ENCODE measurements at regions not wholly inside any gene's neighbourhood (a gene's known extent, or its start where the extent isn't known, plus 50 kb on each side); places are given as distances from the start of the nearest gene placed in this dataset.

DNA sequence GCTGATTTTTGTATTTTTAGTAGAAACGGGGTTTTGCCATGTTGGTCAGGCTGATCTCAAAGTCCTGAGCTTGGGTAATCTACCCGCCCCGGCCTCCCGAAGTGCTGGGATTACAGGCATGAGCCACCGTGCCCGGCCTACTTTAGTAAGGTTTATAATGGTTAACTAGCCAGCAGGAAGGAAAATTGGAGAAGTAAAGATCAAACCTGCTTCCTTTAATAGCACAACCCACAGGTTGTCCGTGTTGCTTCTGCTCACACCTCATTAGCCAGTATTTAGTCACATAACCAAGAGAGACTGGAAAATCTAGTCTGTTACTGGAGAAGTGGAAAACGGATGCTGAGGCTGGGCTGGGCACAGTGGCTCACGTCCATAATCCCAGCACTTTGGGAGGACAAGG lies 51.9 kb upstream of the TBL1XR1 start:
- no peak overlapping the region for H3K4me3 ChIP-seq (ENCODE audit: low read depth, low read length)
- ChIA-PET POLR2A (no interaction called here), CTCF (no interaction called here)
- DNase-seq (ENCODE audit: low read depth, low spot score) = no peak
- TF ChIP-seq, protein P1, sequence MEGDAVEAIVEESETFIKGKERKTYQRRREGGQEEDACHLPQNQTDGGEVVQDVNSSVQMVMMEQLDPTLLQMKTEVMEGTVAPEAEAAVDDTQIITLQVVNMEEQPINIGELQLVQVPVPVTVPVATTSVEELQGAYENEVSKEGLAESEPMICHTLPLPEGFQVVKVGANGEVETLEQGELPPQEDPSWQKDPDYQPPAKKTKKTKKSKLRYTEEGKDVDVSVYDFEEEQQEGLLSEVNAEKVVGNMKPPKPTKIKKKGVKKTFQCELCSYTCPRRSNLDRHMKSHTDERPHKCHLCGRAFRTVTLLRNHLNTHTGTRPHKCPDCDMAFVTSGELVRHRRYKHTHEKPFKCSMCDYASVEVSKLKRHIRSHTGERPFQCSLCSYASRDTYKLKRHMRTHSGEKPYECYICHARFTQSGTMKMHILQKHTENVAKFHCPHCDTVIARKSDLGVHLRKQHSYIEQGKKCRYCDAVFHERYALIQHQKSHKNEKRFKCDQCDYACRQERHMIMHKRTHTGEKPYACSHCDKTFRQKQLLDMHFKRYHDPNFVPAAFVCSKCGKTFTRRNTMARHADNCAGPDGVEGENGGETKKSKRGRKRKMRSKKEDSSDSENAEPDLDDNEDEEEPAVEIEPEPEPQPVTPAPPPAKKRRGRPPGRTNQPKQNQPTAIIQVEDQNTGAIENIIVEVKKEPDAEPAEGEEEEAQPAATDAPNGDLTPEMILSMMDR (IDR thresholded peaks at IDR 0.05; ENCODE audit: insufficient read depth, low read length, missing control alignments) = no peak

DNA sequence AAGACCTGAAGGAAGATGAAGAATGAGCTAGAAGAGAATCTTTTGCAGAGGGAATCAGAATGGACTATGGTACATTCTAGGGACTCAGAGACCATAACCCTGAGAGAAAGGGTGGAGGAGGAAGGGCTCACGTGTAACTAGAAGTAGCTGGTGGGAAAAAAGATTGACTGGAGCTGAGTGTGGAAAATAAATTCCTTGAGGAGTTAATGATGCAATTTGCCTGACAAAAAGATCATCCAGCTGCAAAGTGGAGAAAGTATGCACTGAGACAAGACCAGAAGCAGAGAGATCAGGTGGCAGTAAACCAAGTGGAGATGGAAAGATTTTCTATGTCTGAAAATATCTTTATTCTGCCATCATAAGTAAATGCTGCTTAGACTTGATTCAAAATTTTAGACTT lies 52.9 kb upstream of the TBL1XR1 start:
- ChIA-PET POLR2A (no interaction called here), CTCF (interaction anchor here (0.6 kb wide), 1 partner anchor 38 kb away, joined by 3 read pairs; no protein-coding TSS in a partner anchor)
- no peak overlapping the region for H3K4me3 ChIP-seq (ENCODE audit: low read depth, low read length)
- TF ChIP-seq, protein P1 (IDR thresholded peaks at IDR 0.05; ENCODE audit: insufficient read depth, low read length, missing control alignments) = no peak
- no peak for DNase-seq (ENCODE audit: low read depth, low spot score)

DNA sequence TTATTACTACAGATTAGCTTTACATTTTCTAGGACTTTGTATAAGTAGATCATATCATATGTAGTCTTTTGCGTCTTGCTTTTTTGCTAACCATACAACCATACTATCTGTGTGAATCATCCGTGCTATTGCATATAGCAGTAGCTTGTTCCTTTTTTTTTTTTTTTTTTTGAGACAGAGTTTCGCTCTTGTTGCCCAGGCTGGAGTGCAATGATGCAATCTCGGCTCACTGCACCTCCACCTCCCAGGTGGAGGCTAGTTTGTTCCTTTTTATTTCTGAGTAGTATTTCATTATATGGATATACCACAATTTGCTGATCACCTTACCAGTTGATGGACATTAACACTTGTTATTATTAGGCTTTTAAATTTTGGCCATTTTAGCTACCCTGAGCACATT lies 54.5 kb upstream of the TBL1XR1 start:
- no peak for DNase-seq (ENCODE audit: low read depth, low spot score)
- ChIA-PET CTCF (no interaction called here), POLR2A (no interaction called here)
- TF ChIP-seq, protein P1 (IDR thresholded peaks at IDR 0.05; ENCODE audit: insufficient read depth, low read length, missing control alignments) = no peak
- H3K4me3 ChIP-seq (ENCODE audit: low read depth, low read length) = no peak overlapping the region

DNA sequence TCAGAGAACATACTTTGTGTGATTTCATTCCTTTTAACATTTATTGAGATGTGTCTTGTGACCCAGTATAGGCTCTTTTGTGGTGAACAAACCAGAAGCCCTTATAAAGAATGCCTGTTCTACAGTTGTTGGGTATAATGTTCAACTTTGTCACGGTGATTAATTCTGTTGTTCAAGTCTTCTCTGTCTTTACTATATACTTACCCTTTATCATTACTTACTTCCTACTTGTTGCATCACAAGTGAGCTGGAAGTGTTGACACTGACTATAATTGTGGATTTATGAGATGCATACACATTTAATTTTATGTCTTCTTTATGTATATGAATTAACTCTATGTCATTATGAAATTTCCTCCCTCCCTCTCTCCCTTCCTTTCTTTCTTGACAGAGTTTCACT lies 59.7 kb upstream of the TBL1XR1 start:
- ChIA-PET POLR2A (no interaction called here), CTCF (no interaction called here)
- no peak for DNase-seq (ENCODE audit: low read depth, low spot score)
- TF ChIP-seq, protein P1 (IDR thresholded peaks at IDR 0.05; ENCODE audit: insufficient read depth, low read length, missing control alignments) = no peak
- H3K4me3 ChIP-seq (ENCODE audit: low read depth, low read length) = no peak overlapping the region

DNA sequence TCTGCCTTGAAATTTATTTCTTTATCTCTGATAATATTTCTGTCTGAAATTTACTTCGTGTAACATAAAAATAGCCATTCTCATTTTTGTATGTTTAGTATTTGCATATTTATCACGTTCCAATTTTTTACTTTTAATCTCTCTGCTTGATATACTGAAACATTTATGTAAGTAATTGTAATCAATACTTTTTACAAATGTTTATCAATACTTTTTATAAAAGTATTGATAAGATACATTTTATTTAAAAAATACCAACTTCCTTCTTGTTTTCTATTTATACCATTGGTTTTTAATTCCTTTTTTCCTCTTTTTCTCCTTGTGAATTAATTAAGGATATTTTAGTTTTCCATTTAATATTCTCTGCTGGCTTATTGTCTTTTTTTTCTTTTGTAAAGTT lies 60.3 kb upstream of the TBL1XR1 start:
- POLR2A ChIA-PET = no interaction called here
- no peak overlapping the region for H3K4me3 ChIP-seq (ENCODE audit: low read depth, low read length)
- CTCF ChIA-PET = no interaction called here
- TF ChIP-seq, protein P1 (IDR thresholded peaks at IDR 0.05; ENCODE audit: insufficient read depth, low read length, missing control alignments) = no peak
- DNase-seq (ENCODE audit: low read depth, low spot score) = no peak

DNA sequence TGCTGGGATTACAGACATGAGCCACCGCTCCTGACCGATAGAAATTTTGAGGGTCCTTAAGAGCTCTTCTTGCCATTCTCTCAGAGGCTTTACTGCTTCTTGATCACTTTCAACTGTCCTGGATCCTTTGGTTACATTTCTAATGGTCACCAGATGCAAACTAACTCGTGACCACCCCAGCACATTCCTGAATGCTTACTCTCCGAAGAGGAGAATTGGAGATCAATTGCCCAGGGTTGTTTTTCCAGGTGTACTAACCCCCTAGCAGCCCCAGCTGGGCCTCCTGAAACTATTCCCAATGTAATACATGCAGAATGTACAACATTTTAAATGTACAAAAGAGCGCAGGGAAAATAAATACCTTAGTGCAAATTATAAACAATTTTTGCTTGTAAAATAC lies 65.1 kb upstream of the TBL1XR1 start:
- TF ChIP-seq, protein P1 (IDR thresholded peaks at IDR 0.05; ENCODE audit: insufficient read depth, low read length, missing control alignments) = no peak
- ChIA-PET POLR2A (no interaction called here), CTCF (no interaction called here)
- DNase-seq (ENCODE audit: low read depth, low spot score) = no peak
- no peak overlapping the region for H3K4me3 ChIP-seq (ENCODE audit: low read depth, low read length)

All from AG04449 (cell line).